ENCODE measurements at regions not wholly inside any gene's neighbourhood (a gene's known extent, or its start where the extent isn't known, plus 50 kb on each side); places are given as distances from the start of the nearest gene placed in this dataset.

GRCh38 chr10:36048780-36049179 is 406.7 kb upstream of the FZD8 start:
- no peak overlapping the region for H3K4me3 ChIP-seq (ENCODE audit: low read depth, low read length)
- no peak for TF ChIP-seq CTCF (IDR thresholded peaks at IDR 0.05; ENCODE audit: borderline replicate concordance, insufficient read depth, low read depth, low read length)

GRCh38 chr10:36048236-36048635 is 406.1 kb upstream of the FZD8 start:
- no peak overlapping the region for H3K4me3 ChIP-seq (ENCODE audit: low read depth, low read length)
- no peak for TF ChIP-seq CTCF (IDR thresholded peaks at IDR 0.05; ENCODE audit: borderline replicate concordance, insufficient read depth, low read depth, low read length)

- no peak for TF ChIP-seq CTCF (IDR thresholded peaks at IDR 0.05; ENCODE audit: borderline replicate concordance, insufficient read depth, low read depth, low read length)
- no peak overlapping the region for H3K4me3 ChIP-seq (ENCODE audit: low read depth, low read length)
These were observed 400.0 kb upstream of the FZD8 start for GRCh38 chr10:36042135-36042534.

- H3K4me3 ChIP-seq (ENCODE audit: low read depth, low read length), result no peak overlapping the region
- no peak for TF ChIP-seq CTCF (IDR thresholded peaks at IDR 0.05; ENCODE audit: borderline replicate concordance, insufficient read depth, low read depth, low read length)
These were observed 396.3 kb upstream of the FZD8 start for GRCh38 chr10:36038316-36038955.

- TF ChIP-seq CTCF (IDR thresholded peaks at IDR 0.05; ENCODE audit: borderline replicate concordance, insufficient read depth, low read depth, low read length), result no peak
- H3K4me3 ChIP-seq (ENCODE audit: low read depth, low read length), result no peak overlapping the region
These were observed 394.0 kb upstream of the FZD8 start for GRCh38 chr10:36036137-36036536.

- no peak for TF ChIP-seq CTCF (IDR thresholded peaks at IDR 0.05; ENCODE audit: borderline replicate concordance, insufficient read depth, low read depth, low read length)
- no peak overlapping the region for H3K4me3 ChIP-seq (ENCODE audit: low read depth, low read length)
These were observed 391.7 kb upstream of the FZD8 start for GRCh38 chr10:36033808-36034207.

GRCh38 chr10:36030516-36030915 is 388.4 kb upstream of the FZD8 start:
- no peak overlapping the region for H3K4me3 ChIP-seq (ENCODE audit: low read depth, low read length)
- no peak for TF ChIP-seq CTCF (IDR thresholded peaks at IDR 0.05; ENCODE audit: borderline replicate concordance, insufficient read depth, low read depth, low read length)

Measured in GM12875 (cell line).